IMR-90 (cell line): ENCODE measurements at regions not wholly inside any gene's neighbourhood (a gene's known extent, or its start where the extent isn't known, plus 50 kb on each side); places are given as distances from the start of the nearest gene placed in this dataset.

ENCODE experiments used
- CTCF ChIP-seq: conservative IDR thresholded peaks from 2 replicates; pipeline ENCODE4 v1.5.1; 2012; ENCODE audit warnings: mild to moderate bottlenecking, low read depth, low read length, improper control_type of control experiment
- ELK1 ChIP-seq: fragments of 150-350 bp; IDR thresholded peaks from 2 replicates; pipeline ENCODE4 v1.6.1; 2016; ENCODE audit warnings: low read depth, mild to moderate bottlenecking, low read length, moderate library complexity, borderline replicate concordance
- MAZ ChIP-seq: IDR thresholded peaks from 2 replicates; pipeline ENCODE4 v1.6.1; 2012; ENCODE audit warnings: low read depth, mild to moderate bottlenecking, low read length, improper control_type of control experiment, moderate library complexity, borderline replicate concordance
- MXI1 ChIP-seq: IDR thresholded peaks from 2 replicates; pipeline ENCODE4 v1.6.1; 2012; ENCODE audit warnings: low read depth, mild to moderate bottlenecking, low read length, moderate library complexity, borderline replicate concordance
- NFE2L2 ChIP-seq: fragments of 150-350 bp; IDR thresholded peaks from 2 replicates; pipeline ENCODE4 v1.6.1; 2016; ENCODE audit warnings: low read depth, mild to moderate bottlenecking, low read length
- POLR2A ChIP-seq: IDR thresholded peaks from 2 replicates; pipeline ENCODE4 v1.6.1; 2012; ENCODE audit warnings: mild to moderate bottlenecking, low read depth, low read length
- RAD21 ChIP-seq: IDR thresholded peaks from 2 replicates; pipeline ENCODE4 v1.6.1; 2012; ENCODE audit warnings: low read length, improper control_type of control experiment
- RFX5 ChIP-seq: IDR thresholded peaks from 2 replicates; pipeline ENCODE4 v1.8.0; 2012; ENCODE audit warnings: low read depth, mild to moderate bottlenecking, low read length, moderate library complexity
- USF2 ChIP-seq: fragments of 150-350 bp; IDR thresholded peaks from 2 replicates; pipeline ENCODE4 v1.6.1; 2017; ENCODE audit warnings: mild to moderate bottlenecking, antibody characterized with exemption, low read length, low read depth

GRCh38 chrX:69379412-69379811 lies 124.7 kb upstream of the NALF2 start:
- TF ChIP-seq RFX5 (no peak), CTCF (no peak), RAD21 (no peak), POLR2A (no peak), MXI1 (no peak), MAZ (no peak), USF2 (no peak), NFE2L2 (no peak), ELK1 (no peak)
